ENCODE measurements at regions not wholly inside any gene's neighbourhood (a gene's known extent, or its start where the extent isn't known, plus 50 kb on each side); places are given as distances from the start of the nearest gene placed in this dataset.

DNA sequence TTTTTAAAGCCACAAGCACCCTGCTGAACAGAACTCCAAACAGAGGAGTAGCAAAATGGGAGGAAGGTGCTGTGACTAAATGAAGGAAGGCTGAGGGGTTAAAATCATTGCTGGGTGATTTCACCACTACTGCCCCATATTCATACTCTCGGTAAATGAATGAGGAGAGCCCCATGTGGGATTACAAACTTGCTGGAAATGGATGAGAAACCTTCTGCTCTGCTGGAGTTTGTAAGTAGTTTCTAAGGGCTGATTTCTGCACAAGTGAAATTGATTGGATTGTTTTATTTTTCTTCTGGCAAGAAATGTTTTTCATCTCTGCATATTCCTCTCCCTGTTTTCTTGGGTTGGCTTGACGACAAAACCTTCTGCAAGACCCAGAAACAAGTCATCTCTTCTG is 533.5 kb upstream of the MMS22L start:
- Histone ChIP-seq H3K4me1 (no peaks in the 10 kb centered on the region), H3K9me3 (no peaks in the 10 kb centered on the region), H3K27ac (no peak overlapping the region), H3K36me3 (no peaks in the 10 kb centered on the region), H3K27me3 (no peaks in the 10 kb centered on the region), H3K4me3 (no peak overlapping the region)
- 65 to 82% methylated on average over 2 of the region's 2 CpGs for WGBS, 2 donors (ENCODE audit: low coverage in 1 of 2)
- TF ChIP-seq, protein P1, sequence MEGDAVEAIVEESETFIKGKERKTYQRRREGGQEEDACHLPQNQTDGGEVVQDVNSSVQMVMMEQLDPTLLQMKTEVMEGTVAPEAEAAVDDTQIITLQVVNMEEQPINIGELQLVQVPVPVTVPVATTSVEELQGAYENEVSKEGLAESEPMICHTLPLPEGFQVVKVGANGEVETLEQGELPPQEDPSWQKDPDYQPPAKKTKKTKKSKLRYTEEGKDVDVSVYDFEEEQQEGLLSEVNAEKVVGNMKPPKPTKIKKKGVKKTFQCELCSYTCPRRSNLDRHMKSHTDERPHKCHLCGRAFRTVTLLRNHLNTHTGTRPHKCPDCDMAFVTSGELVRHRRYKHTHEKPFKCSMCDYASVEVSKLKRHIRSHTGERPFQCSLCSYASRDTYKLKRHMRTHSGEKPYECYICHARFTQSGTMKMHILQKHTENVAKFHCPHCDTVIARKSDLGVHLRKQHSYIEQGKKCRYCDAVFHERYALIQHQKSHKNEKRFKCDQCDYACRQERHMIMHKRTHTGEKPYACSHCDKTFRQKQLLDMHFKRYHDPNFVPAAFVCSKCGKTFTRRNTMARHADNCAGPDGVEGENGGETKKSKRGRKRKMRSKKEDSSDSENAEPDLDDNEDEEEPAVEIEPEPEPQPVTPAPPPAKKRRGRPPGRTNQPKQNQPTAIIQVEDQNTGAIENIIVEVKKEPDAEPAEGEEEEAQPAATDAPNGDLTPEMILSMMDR (IDR thresholded peaks at IDR 0.05): no peak
- TF ChIP-seq POLR2AphosphoS5 (IDR thresholded peaks at IDR 0.05) (no peak), POLR2A (IDR thresholded peaks at IDR 0.05) (no peak), EP300 (IDR thresholded peaks at IDR 0.05) (no peak)
- no peak for ATAC-seq

GRCh38 chr6:97819710-97820109 is 536.7 kb upstream of the MMS22L start:
- no peaks in the 10 kb centered on the region for H3K9me3 ChIP-seq
- no peaks in the 10 kb centered on the region for H3K36me3 ChIP-seq
- WGBS, 2 donors (ENCODE audit: low coverage in 1 of 2): 31 to 39% methylated on average over 3 of the region's 3 CpGs
- TF ChIP-seq, protein P1 (IDR thresholded peaks at IDR 0.05): no peak
- TF ChIP-seq EP300 (IDR thresholded peaks at IDR 0.05): no peak
- no peak overlapping the region for H3K27ac ChIP-seq
- ATAC-seq: no peak
- H3K27me3 ChIP-seq: no peaks in the 10 kb centered on the region
- no peaks in the 10 kb centered on the region for H3K4me1 ChIP-seq
- H3K4me3 ChIP-seq: no peak overlapping the region

DNA sequence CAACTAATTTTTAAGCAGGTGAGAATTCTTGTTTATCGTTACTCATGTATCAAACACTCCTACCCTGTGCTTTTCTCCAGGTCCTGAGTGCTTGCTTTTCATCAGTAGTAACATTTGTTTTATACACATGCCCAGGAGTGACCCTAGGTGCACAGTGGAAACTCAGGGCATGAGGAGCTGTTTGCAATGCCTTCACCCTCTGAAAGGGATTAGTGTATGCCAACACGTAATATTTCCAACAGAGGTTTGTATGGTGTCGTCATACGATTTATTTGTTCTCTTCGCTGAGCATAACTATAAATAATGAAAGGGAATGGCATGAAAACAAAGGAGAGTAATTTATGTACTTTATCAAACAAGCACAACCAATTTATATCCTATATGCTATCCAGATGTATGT is 537.4 kb upstream of the MMS22L start:
- Histone ChIP-seq H3K27me3 (no peaks in the 10 kb centered on the region), H3K27ac (no peak overlapping the region), H3K9me3 (no peaks in the 10 kb centered on the region), H3K4me3 (no peak overlapping the region), H3K36me3 (no peaks in the 10 kb centered on the region), H3K4me1 (no peaks in the 10 kb centered on the region)
- no peak for TF ChIP-seq EP300 (IDR thresholded peaks at IDR 0.05)
- no peak for TF ChIP-seq POLR2AphosphoS5 (IDR thresholded peaks at IDR 0.05)
- no peak for TF ChIP-seq POLR2A (IDR thresholded peaks at IDR 0.05)
- TF ChIP-seq, protein P1 (IDR thresholded peaks at IDR 0.05): no peak
- no peak for ATAC-seq
- WGBS, 2 donors (ENCODE audit: low coverage in 1 of 2): 54 to 85% methylated on average over 5 of the region's 5 CpGs

DNA sequence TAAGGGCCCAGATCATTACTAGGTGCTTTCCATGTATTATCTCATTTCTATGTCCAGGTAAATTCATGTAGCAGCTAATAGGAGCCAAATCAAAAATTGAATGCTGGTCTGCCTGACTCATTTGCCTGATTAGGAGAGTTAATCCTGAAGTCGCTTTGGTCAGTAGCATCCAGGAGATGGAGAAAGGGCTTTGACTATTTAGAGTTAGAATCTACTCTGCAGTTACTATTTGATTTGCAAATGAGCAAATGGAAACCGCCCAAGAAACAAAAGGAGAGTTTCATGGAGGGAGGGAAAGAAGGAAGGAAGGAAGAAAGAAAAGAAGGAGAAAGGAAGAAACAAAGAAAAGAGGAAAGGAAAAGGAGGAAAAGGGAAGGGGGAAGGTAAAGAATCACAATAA is 539.6 kb upstream of the MMS22L start:
- H3K4me1 ChIP-seq: no peaks in the 10 kb centered on the region
- ATAC-seq: no peak
- no peaks in the 10 kb centered on the region for H3K36me3 ChIP-seq
- no peak overlapping the region for H3K27ac ChIP-seq
- no peak overlapping the region for H3K4me3 ChIP-seq
- no peaks in the 10 kb centered on the region for H3K9me3 ChIP-seq
- TF ChIP-seq POLR2AphosphoS5 (IDR thresholded peaks at IDR 0.05) (no peak), EP300 (IDR thresholded peaks at IDR 0.05) (no peak), POLR2A (IDR thresholded peaks at IDR 0.05) (no peak)
- TF ChIP-seq, protein P1 (IDR thresholded peaks at IDR 0.05): no peak
- H3K27me3 ChIP-seq: no peaks in the 10 kb centered on the region
- 62 to 73% methylated on average over 2 of the region's 2 CpGs for WGBS, 2 donors (ENCODE audit: low coverage in 1 of 2)

DNA sequence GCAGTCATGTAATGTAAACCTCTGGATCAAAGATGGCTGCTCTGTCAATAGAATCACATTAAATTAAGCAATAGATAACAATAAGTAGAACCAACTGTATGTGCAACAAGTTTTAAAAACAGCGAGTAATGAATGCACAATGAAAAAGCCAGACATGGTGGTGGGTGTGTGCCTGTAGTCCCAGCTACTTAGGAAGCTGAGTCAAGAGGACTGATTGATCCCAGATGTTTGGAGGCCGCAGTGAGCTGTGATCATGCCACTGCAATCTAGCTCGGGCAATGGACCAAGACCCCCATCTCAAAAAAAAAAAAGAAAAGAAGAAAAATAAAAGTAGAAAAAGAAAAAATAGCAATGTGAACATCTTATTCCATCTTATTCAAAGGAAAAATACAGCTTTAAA is 558.7 kb upstream of the MMS22L start:
- ATAC-seq: no peak
- H3K36me3 ChIP-seq: no peaks in the 10 kb centered on the region
- H3K4me3 ChIP-seq: no peak overlapping the region
- H3K9me3 ChIP-seq: no peaks in the 10 kb centered on the region
- H3K27ac ChIP-seq: no peak overlapping the region
- no peaks in the 10 kb centered on the region for H3K27me3 ChIP-seq
- 76 to 77% methylated on average over 3 of the region's 3 CpGs for WGBS, 2 donors (ENCODE audit: low coverage in 1 of 2)
- H3K4me1 ChIP-seq: no peaks in the 10 kb centered on the region
- TF ChIP-seq POLR2AphosphoS5 (IDR thresholded peaks at IDR 0.05) (no peak), EP300 (IDR thresholded peaks at IDR 0.05) (no peak), POLR2A (IDR thresholded peaks at IDR 0.05) (no peak)
- TF ChIP-seq, protein P1 (IDR thresholded peaks at IDR 0.05): no peak

Data from gastroesophageal sphincter (tissue), 4 donors.